HepG2 (cell line): ENCODE measurements at regions not wholly inside any gene's neighbourhood (a gene's known extent, or its start where the extent isn't known, plus 50 kb on each side); places are given as distances from the start of the nearest gene placed in this dataset.

Experiments
- BRD4 ChIP-seq: sonication (generic); formaldehyde crosslinking; IDR thresholded peaks from 2 replicates; pipeline ENCODE4 v1.4.0; 2020; ENCODE audit warnings: missing genetic modification reagents
- FOXK1 ChIP-seq: sonication (generic); formaldehyde crosslinking; IDR thresholded peaks from 2 replicates; pipeline ENCODE4 v1.4.0; 2020; ENCODE audit warnings: low read depth, missing genetic modification reagents, borderline replicate concordance
- GPN1 ChIP-seq: sonication (generic); formaldehyde crosslinking; IDR thresholded peaks from 2 replicates; pipeline ENCODE4 v1.5.1; 2020; ENCODE audit warnings: missing genetic modification reagents, borderline replicate concordance
- KAT2B ChIP-seq: fragments of 150-350 bp; IDR thresholded peaks from 2 replicates; pipeline ENCODE4 v1.6.1; 2014; ENCODE audit warnings: low read depth, low read length, borderline replicate concordance
- KDM5B ChIP-seq: sonication (generic); formaldehyde crosslinking; IDR thresholded peaks from 2 replicates; pipeline ENCODE4 v1.4.0; 2020; ENCODE audit warnings: missing genetic modification reagents, mild to moderate bottlenecking, borderline replicate concordance
- LBX2 ChIP-seq: sonication (generic); formaldehyde crosslinking; IDR thresholded peaks from 2 replicates; pipeline ENCODE4 v1.5.0; 2020; ENCODE audit warnings: missing genetic modification reagents, mild to moderate bottlenecking, borderline replicate concordance
- MEIS2 ChIP-seq: sonication (generic); formaldehyde crosslinking; IDR thresholded peaks from 2 replicates; pipeline ENCODE4 v1.9.0; 2021; ENCODE audit warnings: mild to moderate bottlenecking, missing genetic modification reagents
- NCOA5 ChIP-seq: sonication (generic); formaldehyde crosslinking; IDR thresholded peaks from 2 replicates; pipeline ENCODE4 v1.4.0; 2020; ENCODE audit warnings: missing genetic modification reagents
- PBX2 ChIP-seq: IDR thresholded peaks from 2 replicates; pipeline ENCODE4 v1.6.1; 2016; ENCODE audit warnings: control low read depth
- PCBP2 ChIP-seq: fragments of 200-400 bp; formaldehyde crosslinking; optimal IDR thresholded peaks from 2 replicates; pipeline ENCODE3; 2018; ENCODE audit warnings: low read length, low read depth; ENCODE audit not compliant: poor library complexity, severe bottlenecking
- RAD51 ChIP-seq: fragments of 450-650 bp; IDR thresholded peaks from 2 replicates; pipeline ENCODE4 v1.6.1; 2016; ENCODE audit warnings: borderline replicate concordance
- SIX1 ChIP-seq: sonication (generic); formaldehyde crosslinking; IDR thresholded peaks from 2 replicates; pipeline ENCODE4 v1.4.0; 2020; ENCODE audit warnings: missing genetic modification reagents, borderline replicate concordance
- SRF ChIP-seq: IDR thresholded peaks from 2 replicates; pipeline ENCODE4 v1.6.1; 2011; ENCODE audit warnings: mild to moderate bottlenecking, low read depth, low read length, moderate library complexity
- TFDP2 ChIP-seq: sonication (generic); formaldehyde crosslinking; IDR thresholded peaks from 2 replicates; pipeline ENCODE4 v1.4.0; 2020; ENCODE audit warnings: missing genetic modification reagents
- ZBTB38 ChIP-seq: sonication (generic); formaldehyde crosslinking; IDR thresholded peaks from 2 replicates; pipeline ENCODE4 v1.5.1; 2020; ENCODE audit warnings: mild to moderate bottlenecking, missing genetic modification reagents
- ZNF12 ChIP-seq: sonication (generic); formaldehyde crosslinking; IDR thresholded peaks from 2 replicates; pipeline ENCODE4 v1.5.0; 2020; ENCODE audit warnings: missing genetic modification reagents
- ZNF660 ChIP-seq: sonication (generic); formaldehyde crosslinking; IDR thresholded peaks from 2 replicates; pipeline ENCODE4 v1.5.1; 2020; ENCODE audit warnings: mild to moderate bottlenecking, low read depth, missing genetic modification reagents, borderline replicate concordance
- ZNF720 ChIP-seq: sonication (generic); formaldehyde crosslinking; IDR thresholded peaks from 2 replicates; pipeline ENCODE4 v1.4.0; 2020; ENCODE audit warnings: missing genetic modification reagents
- ZSCAN20 ChIP-seq: sonication (generic); formaldehyde crosslinking; IDR thresholded peaks from 2 replicates; pipeline ENCODE4 v1.4.0; 2020; ENCODE audit warnings: missing genetic modification reagents, mild to moderate bottlenecking, borderline replicate concordance
- TF ChIP-seq, protein P1 (sequence below): sonication (generic); formaldehyde crosslinking; IDR thresholded peaks from 2 replicates; pipeline ENCODE4 v1.8.1; 2023; ENCODE audit warnings: missing genetic modification reagents, mild to moderate bottlenecking, borderline replicate concordance
- TF ChIP-seq, protein P2 (sequence below): sonication (generic); formaldehyde crosslinking; IDR thresholded peaks from 2 replicates; pipeline ENCODE4 v1.8.0; 2022; ENCODE audit warnings: mild to moderate bottlenecking, missing genetic modification reagents, borderline replicate concordance
- TF ChIP-seq, protein P3 (sequence below): IDR thresholded peaks from 2 replicates; pipeline ENCODE4 v1.6.1; 2016; ENCODE audit warnings: mild to moderate bottlenecking, missing biosample characterization, missing genetic modification reagents

DNA sequence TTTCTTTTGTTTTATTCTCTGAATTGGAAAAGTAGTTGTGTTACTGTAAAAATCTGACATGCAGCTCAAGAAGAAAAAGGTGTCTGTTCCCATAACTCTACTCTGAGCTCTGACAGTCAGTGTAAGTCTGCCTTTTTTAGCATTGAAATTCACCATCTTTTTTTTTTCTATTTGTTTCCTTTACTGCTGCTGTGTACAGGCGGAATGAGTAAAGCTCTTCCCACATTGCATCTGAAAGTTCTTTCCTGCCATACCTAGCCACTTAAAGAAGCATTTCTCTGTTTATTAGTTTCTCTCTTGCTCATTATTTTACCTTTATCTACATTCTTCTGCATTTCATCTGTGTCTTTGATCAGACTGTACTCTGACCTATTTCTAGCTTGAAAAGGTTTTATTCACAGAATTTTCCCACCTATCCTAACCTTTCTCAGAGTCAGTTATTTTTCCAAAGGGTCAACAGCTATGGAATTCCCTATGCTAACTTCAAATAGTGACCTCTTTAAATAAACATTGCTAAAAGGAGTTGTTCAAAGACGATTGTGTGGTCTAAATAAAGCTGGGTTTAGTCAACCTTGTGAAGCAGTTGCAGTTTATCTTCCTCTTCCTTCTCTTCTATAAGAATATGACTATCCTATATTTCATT lies 1303.1 kb upstream of the ZEB2 start (continued):
- TF ChIP-seq, protein P1, sequence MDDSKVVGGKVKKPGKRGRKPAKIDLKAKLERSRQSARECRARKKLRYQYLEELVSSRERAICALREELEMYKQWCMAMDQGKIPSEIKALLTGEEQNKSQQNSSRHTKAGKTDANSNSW (CRISPR knock-in tag): no peak
- no peak for TF ChIP-seq PCBP2
- peak; percentile 49; the same call in 1 of the 2 replicates for TF ChIP-seq SRF
- TF ChIP-seq, protein P2, sequence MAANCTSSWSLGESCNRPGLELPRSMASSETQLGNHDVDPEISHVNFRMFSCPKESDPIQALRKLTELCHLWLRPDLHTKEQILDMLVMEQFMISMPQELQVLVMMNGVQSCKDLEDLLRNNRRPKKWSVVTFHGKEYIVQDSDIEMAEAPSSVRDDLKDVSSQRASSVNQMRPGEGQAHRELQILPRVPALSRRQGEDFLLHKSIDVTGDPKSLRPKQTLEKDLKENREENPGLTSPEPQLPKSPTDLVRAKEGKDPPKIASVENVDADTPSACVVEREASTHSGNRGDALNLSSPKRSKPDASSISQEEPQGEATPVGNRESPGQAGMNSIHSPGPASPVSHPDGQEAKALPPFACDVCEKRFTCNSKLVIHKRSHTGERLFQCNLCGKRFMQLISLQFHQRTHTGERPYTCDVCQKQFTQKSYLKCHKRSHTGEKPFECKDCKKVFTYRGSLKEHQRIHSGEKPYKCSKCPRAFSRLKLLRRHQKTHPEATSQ: peak; percentile 91; the same call in 1 of the 2 replicates
- TF ChIP-seq NCOA5 (CRISPR knock-in tag): no peak
- no peak for TF ChIP-seq MEIS2 (CRISPR knock-in tag)
- peak; percentile 58; the same call in 1 of the 2 replicates for TF ChIP-seq ZSCAN20 (CRISPR knock-in tag)
- TF ChIP-seq ZNF660 (CRISPR knock-in tag): no peak
- TF ChIP-seq GPN1: no peak
- TF ChIP-seq ZNF720 (CRISPR knock-in tag): no peak
- TF ChIP-seq SIX1 (CRISPR knock-in tag): peak; percentile 89
- no peak for TF ChIP-seq BRD4 (CRISPR knock-in tag)
- no peak for TF ChIP-seq KDM5B (CRISPR knock-in tag)
- TF ChIP-seq ZBTB38 (CRISPR knock-in tag): no peak
- no peak for TF ChIP-seq LBX2 (CRISPR knock-in tag)
- no peak for TF ChIP-seq KAT2B
- no peak for TF ChIP-seq TFDP2
- TF ChIP-seq ZNF12: no peak
- peak; percentile 82 for TF ChIP-seq FOXK1 (CRISPR knock-in tag)
- no peak for TF ChIP-seq RAD51
- no peak for TF ChIP-seq PBX2
- TF ChIP-seq, protein P3, sequence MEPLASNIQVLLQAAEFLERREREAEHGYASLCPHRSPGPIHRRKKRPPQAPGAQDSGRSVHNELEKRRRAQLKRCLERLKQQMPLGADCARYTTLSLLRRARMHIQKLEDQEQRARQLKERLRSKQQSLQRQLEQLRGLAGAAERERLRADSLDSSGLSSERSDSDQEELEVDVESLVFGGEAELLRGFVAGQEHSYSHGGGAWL: no peak
